Hematopoietic multipotent progenitor cell treated with erythropoietin and hydrocortisone succinate and interleukin-3 and kit ligand, for 17 days (in vitro differentiated cells): ENCODE measurements at regions not wholly inside any gene's neighbourhood (a gene's known extent, or its start where the extent isn't known, plus 50 kb on each side); places are given as distances from the start of the nearest gene placed in this dataset.
"Not testable (repeated sequence)": the region's sequence is repeated elsewhere in the genome, so short reads cannot be mapped to it uniquely, and the experiment has no call there.

ENCODE experiments used
- DNase-seq: peaks from one replicate; pipeline ENCODE4 v3.0.0-alpha.2; 2015; ENCODE audit warnings: low spot score

DNA sequence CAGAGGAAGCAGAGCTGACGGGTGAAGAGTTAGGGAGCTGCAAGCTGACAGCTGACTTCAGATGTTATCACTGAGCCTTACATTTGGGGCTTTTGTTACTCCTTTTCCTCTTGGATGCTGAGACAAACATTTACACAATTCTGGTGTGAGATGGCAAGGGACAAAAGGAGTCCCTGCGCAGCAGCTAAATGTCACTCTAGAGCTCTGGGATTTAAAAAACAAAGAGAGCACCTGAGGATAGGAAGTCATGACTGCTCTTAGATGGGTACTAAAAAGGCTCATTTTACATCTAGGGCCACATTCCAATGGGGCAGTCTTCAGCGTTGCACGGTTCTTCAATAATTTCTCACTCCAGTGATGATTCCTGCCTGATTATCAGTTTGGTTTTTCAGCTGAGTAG lies 204.5 kb downstream of the RAB38 start:
- no peak for DNase-seq

DNA sequence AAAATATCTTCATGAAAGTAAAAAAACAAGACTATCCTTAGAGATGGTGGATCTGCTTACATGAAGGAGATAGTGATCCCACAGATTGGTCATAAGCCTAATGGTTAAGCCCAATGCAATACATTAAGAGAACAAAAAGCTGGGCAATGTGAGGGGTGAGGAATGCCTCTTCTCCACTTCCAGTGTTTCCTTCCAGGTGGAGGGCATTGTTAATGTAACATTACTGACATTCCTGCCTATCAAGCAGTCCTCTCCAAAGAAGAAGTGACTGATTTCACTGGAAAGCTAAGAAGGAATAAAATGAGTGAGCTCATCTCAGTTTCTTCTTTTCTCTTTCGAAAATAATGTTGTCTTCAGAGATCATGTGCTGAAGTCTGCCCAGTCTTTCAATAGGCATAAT lies 207.8 kb downstream of the RAB38 start:
- DNase-seq: no peak

DNA sequence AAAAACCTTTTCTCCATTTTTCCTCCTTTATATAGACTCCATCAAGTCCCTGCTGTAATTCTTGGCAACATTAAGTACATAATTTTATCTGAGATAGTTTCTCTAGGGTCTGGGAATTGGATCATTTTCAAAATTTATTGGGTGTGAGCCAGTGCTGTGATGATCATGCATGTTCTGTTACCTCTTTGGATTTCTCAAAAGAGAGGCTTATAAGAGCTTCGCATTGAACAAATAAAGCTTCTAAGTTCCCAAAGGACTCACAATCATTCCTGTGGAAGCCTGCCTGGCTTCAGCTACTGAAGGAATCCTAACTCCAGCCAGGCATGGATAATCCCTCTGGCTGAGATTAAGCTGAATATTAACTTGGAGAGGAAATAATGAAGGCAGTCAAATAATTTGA lies 208.5 kb downstream of the RAB38 start:
- no peak for DNase-seq

DNA sequence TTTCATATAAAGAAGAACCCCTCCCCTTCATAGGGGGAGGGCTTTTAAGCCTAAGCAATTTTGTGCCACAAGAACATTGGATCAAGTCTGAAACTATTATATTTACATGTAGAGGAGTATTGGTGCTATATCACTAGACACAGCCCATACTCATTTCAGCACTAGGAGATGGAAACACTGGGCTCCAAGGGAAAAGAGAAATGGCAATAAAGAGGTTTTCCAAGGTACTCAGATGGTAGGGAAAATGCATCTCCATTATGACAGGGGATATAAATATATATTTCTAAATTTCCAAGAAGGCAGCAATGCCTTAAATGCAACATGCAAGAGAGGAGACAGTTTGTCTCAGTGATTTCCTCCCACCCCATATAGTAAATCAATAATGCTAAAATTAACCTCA lies 209.0 kb downstream of the RAB38 start:
- no peak for DNase-seq

DNA sequence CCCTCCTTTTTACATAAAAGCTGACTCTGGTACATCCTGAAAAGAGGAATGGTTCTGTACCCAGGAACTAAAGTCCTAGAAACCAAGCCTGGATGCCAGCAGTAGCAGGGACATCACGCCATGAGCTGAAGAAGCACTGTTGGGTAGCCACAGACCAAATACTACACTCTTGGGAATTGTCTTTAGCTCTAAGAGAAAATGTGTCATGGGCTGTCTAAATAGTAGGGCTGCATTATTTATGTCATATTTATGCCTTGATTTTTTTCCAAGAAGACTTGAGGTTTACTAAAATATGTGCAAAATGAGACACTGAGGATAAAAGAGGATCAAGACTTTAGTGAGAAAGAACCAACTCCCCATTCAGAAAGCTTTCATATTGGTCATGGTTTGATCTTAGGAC lies 213.6 kb downstream of the RAB38 start:
- no peak for DNase-seq

DNA sequence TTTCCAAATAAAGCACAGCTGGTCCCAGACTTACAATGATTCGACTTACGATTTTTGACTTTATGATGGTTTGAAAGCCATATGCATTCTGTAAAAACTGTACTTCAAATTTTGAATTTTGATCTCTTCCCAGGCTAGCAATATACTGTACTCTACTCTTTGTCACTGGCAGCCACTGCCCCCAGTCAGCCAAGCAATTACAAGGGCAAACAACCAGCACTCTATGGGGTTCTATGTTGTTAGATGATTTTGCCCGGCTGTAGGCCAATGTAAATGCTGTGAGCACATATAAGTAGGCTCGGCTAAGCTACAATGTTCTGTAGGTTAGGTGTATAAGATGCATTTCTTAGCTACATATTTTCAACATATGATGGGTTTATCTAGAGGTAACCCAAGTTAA lies 217.3 kb downstream of the RAB38 start:
- DNase-seq: no peak

DNA sequence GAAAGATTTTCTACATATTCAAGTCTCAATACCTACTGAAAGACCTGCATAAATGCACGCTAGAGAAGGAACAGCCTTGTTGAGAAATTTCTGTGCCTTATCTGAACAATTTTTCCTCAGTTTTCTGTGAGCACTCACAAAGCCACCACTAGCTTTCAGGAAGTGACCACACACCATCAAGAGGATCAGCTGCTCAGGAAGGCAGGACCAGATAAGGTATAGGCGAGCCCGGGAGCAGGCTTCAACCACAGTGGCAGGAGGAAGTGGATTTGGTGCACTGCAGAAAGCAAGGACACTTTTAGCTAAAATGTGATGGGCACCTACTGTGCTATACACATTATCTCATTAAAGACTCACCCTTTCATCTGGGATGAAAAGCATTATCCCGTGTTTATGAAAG lies 220.8 kb downstream of the RAB38 start:
- DNase-seq: no peak

DNA sequence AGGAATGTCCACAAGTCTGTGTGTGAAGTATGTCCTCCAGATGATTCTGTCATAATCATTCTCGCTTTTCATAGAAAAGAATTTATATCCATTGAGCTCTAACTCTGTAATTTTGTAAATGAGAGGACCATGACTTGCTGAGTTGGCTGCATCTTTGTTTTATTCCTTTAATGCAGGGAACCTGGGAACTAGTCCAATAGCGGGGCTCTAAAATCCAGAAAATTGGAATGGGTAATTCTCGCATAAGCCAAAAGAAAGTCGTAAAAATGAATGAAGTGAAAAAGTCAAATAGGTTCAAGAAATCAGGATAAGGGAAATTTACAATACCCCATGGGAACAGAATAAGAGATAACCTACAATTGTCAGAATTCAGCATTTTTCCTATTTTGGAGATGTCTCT lies 232.5 kb downstream of the RAB38 start:
- DNase-seq: no peak

DNA sequence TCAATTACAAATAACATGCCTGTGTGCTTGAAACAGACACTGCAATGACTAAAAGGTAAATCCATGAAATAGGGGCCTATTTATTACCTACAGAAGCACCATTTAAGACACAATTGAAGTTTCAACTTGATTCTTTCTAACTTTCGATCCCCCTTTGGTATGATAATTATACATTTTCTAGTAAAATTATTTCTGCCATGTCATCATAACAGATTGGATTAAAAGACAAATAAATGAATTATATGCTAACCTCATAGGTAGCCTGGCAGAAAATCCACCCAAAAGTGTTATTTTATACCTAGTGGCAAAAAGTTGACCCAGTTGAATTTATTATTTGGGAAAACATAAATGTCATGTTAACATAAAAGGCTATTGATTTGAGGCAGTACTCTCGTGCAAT lies 241.1 kb downstream of the RAB38 start:
- no peak for DNase-seq

DNA sequence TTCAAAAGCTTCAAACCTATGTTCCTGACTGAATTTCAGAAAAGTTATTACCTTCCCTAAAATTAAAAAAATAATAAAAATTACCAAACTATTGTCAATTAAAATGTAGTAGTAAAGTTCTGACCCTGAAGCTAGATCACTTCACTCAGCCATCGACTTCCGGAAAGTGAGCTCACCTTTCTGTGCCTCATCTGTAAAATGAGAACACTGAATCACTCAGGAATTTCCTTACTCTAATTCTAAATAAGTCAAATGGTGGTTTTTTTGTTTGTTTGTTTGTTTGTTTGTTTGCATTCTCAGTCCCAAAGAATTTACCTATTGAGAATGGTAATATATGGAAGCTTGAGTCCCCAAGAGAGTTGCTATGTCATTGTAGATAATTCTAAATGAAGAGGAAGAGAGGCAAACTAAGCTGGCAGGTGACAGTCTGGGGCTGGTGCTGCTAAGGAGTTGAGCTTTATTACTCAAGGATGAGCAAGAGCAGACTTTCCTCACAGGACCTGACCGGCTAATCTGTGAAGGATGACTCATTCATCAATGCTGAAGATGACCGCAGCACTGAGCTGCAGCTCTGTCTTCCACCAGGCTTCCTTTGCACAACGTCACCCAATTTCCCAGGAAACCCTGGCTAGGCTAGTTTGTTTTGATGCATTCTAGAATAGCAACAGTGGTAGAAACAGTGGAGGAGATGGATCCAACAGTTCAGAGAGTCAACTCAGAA lies 248.8 kb downstream of the RAB38 start:
- DNase-seq: no peak

DNA sequence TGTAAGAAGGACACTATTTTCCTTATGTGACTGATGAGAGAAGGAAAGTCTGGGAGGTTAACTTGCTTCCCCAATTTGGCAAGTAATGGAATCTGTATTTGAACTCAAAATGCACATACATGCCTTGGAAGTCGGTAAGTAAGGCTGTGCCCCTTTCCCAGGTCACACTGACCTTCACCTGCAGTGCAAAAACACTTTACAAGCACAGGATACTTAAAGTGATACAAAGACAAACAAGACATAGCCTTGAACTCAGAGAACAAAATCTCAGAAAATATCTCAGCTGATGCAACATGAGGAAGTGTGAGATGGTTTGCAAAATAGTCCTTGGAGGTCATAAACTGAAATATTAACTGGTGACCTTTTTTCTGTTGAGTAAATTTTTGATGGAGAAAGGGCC lies 251.1 kb downstream of the RAB38 start:
- DNase-seq: no peak

DNA sequence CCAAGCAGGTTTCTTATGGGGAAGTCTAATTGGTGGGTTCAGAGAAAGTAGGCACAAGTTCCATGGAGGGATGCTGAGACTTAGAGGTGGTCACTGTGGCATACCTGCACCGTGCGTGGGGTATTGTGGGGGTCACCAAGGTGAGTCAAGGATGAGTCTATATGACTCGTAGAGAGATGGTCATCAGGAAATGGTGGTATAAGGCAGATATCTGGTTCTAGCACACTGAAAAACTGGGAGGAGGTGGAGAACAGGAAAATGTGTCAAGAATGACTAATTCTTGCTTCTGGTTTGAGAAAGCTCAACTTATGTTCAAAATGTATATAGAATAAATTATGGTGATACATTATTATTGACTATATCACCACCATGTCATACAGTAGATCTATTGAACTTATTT lies 258.1 kb downstream of the RAB38 start:
- DNase-seq: no peak

DNA sequence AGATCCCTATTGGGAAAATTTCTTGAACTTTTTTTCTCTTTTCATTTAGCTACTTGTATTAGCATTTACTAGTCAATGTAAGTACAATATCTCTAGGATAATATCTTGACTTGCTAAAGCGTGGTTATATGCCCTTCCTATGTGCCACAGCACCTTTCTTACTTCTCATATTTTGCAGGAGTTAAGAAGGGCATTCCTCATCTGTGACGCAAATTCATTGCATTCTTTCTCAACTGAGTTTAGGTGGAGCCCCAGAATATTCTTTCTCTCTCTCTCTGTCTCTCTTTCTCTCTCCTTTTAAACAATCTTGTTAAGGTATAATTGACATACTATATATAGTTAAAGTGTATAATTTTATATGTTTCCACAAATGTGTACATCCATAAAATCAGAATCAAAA lies 266.1 kb downstream of the RAB38 start:
- DNase-seq: no peak

DNA sequence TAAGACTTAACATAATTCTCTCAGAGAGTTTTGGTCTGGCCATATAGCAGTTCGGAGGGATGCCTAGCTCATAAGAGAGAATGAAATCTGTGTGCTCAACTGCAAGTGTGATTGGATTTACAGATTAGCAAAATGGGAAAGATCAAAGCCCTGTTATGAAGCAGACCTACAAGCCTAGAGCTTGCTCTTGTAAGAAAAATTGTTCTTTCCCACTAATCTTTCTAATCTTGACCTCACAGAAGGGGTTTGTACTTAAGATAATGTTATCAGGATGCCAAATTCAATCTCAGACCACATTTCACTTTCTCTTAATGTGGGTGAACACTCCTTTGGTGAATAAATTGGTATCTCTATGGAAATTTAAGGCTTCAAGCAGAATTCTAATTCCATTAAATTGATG lies 267.2 kb downstream of the RAB38 start:
- DNase-seq: no peak

DNA sequence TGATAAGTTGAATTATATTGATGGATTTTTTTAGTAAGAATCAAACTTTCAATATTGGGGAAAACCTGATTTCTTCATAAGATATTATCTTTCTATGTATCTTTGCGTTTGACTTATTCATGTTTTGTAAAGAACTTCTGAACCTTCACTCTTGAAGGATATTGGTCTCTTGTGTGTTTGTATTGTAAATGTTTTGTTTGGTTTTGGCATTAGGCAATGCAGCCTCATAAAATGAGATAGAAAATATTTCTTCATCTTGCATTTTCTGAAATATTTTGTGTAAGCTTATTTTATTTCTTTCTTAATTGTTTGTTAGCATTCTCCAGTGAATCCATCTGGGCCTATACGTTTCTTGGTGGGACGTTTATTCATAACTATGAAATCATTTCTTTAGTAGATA lies 271.9 kb downstream of the RAB38 start:
- no peak for DNase-seq

DNA sequence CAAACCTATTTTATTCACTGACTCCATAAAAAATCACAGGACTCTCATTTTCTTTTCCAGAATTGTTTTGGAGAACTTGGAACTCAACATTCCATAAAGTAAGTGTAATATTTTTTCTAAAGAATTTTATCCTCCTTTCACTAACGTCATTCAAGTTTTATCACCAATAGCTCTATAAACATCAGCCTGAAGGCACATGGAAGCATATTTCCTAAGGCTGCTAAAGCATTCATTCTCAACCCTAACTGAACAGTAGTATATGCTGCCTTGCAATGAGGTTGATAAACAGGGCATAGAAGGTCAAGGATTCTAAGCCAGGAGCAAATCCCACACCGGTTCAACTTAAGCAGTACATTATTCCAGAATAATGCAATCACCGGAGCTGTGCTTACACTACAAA lies 273.9 kb downstream of the RAB38 start:
- no peak for DNase-seq

DNA sequence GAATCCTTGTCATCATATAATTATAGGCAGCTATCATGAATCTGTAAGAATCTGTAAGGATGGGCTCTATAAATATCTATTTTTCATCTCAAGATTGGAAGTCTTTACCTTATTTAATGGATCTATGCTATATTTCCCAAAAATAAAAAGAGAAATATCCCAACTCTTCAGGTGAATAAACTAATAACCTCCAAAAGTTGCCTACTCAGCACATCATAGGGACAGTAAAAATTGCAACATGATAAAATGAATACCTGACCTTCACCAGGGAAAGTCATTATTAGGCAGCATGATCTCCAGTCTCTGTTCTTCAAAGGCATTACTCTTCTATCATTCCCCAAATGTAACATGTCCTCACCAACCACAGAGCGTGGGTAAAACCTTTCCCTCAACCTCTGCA lies 277.3 kb downstream of the RAB38 start:
- DNase-seq: no peak

DNA sequence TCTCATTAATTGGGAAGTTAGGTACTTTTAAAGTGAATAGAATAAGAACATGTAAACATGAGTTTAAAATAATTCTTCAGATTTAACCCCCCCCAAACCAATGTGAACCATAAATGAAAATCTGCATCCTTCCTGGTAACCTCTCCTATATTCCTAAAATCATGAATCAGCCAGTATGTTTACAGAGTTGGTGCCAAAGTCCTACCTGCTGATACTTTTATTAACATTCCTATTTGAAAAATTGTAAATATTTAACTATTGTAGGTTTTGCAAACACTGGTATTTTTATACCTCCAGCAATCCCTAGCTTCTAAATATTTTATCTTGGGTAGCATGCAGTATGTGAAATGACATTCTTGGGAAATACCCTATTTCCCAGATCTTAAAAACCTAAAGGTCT lies 278.2 kb downstream of the RAB38 start:
- DNase-seq: no peak

DNA sequence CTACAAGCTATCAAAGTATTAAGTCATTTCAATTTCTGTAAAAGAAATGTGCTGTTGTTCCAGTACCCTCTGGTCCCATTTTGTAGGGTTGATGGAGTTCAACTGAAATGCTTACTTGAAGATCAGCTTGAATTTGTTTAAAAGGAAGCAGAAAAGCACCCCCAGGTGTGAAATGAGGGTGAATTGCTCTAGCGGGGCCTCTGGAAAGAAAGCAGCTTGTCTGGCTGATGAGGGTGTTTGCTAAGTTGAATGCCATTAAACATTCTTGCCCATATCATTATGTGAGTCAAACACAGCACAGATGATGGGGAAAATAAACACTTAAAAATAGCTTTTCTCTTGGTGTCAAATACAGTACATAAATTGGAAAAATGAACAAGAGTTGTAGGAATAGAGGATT lies 280.3 kb downstream of the RAB38 start:
- no peak for DNase-seq

DNA sequence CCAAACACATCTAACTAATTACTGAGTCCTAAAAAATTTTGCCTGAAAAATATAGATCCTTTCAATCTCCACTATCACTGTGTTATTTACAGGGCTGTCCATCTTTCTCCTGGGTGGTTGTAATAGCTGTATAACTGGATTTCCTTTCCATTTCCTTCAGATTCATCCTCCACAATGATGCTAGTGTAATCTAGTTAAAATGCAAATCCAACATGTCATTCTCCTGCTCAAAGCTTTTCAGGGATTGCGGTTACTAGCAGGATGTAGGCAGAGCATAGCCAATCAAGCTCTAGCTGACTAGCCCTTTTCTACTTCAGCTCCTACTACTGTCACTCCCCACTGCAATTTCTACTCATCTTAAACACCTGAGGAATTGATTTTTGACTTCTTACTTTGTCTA lies 283.0 kb downstream of the RAB38 start:
- no peak for DNase-seq

DNA sequence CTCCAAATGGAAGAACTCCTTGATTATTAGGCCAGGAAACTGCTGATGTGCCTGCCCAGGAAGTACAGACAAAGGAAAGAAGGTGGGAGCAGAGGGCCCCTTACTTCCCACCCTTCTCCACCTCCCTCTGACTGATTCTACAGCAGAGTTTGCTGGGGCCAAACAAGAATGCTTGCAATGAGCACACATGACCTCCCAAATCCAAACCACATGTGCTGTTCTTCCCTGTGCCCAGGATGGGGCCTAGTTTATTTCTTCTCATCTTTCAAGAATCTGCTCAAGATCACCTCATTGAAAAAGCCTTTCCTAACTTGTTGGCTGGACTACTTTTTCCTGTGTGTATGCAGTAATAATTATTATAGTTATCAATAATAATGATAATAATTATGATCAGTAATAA lies 286.1 kb downstream of the RAB38 start:
- no peak for DNase-seq

DNA sequence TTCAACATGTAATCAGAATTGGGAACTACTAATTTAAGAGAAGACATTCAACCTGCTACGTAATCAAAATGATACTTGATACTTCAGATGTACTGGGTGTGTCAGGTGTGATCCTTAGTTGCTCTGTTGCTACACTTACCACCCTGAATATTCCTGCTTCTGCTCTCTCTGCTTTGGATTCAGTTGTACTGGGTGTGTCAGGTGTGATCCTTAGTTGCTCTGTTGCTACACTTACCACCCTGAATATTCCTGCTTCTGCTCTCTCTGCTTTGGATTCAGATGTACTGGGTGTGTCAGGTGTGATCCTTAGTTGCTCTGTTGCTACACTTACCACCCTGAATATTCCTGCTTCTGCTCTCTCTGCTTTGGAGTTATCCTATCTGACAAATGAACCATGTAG lies 290.2 kb downstream of the RAB38 start:
- DNase-seq: not testable (repeated sequence)

DNA sequence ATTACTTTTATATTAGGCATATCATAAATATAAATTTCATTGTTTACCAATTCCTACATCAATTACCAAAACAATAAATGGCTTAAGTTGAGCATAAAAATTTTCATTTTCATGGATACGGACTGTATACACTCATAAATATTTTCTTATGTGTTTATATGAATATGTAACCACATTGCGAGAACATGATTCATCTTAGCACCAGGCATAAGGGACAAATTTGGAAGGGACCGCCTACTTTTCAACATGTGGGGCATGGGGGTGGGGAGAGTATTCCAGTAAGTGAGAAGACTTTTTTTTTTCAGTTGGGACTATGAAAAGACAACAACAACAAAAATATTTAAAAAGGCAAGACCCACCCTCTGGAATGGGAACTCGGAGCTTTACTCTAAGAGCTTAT lies 296.1 kb downstream of the RAB38 start:
- DNase-seq: no peak

DNA sequence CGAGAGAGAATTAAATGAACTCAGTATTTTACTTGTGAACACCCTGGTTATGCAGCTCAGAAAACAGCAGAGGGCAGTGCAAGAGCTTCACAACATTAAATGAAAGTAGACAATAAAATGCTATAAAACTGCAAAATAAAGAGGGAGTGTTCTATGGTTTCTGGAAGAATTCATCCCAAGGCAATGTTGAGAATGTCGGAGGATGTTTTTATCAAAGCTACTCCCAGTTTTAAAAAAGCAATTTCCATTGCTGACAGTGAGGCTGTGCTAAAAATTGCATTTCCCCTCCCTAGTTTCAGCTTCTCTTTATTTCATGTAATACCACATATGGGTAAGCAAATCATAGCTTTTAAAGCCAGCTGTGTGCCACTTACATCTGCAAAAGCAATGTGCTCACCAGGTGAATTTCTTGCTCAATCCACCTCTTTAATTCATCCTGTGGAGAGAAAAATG lies 296.8 kb downstream of the RAB38 start:
- no peak for DNase-seq

DNA sequence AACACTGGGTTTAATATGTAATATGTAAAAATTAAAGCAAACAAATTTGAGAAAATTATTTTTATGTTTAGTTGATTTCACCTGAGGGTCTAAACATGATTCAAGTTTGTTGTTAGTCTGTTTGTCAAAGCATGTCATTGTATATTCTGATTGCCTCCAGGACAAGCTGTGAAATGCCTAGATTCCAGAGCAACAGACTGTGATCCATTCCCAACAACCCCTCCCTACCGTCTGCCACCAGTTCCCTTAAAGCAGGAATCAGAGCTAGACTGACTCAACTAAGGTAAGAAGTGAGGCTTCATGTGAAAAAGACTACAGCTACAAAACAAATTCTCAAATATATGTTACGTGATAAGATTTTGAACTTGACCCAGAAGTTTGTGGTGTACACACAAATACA lies 304.2 kb downstream of the RAB38 start:
- no peak for DNase-seq
